Stimulated activated CD4-positive, alpha-beta T cell treated with anti-CD3 and anti-CD28 coated beads, TNF-alpha, amount 100 ng/mL, for 24 hours (primary cell): ENCODE measurements at regions not wholly inside any gene's neighbourhood (a gene's known extent, or its start where the extent isn't known, plus 50 kb on each side); places are given as distances from the start of the nearest gene placed in this dataset.

ENCODE experiments used
- DNase-seq, 3 experiments: peaks; one replicate each; pipeline ENCODE4 v3.0.0-alpha.2; 2020; ENCODE audit warnings: low read depth in 3 of 3

GRCh38 chr5:19322716-19323485 is 665.1 kb downstream of the CDH18 start:
- no peak for DNase-seq

- DNase-seq: no peak
These were observed 653.7 kb downstream of the CDH18 start for GRCh38 chr5:19334278-19334677.

- DNase-seq: no peak
These were observed 645.1 kb downstream of the CDH18 start for GRCh38 chr5:19342942-19343341.

- DNase-seq: no peak
These were observed 635.9 kb downstream of the CDH18 start for GRCh38 chr5:19352120-19352519.

- DNase-seq: no peak
These were observed 619.0 kb downstream of the CDH18 start for GRCh38 chr5:19369048-19369447.

GRCh38 chr5:19369561-19369960 is 618.4 kb downstream of the CDH18 start:
- DNase-seq: no peak

- DNase-seq: no peak
These were observed 617.2 kb downstream of the CDH18 start for GRCh38 chr5:19370655-19371386.

- DNase-seq: no peak
These were observed 599.6 kb downstream of the CDH18 start for GRCh38 chr5:19388391-19388790.

- no peak for DNase-seq
These were observed 587.0 kb downstream of the CDH18 start for GRCh38 chr5:19401032-19401431.

- no peak for DNase-seq
These were observed 581.2 kb downstream of the CDH18 start for GRCh38 chr5:19406576-19407365.

GRCh38 chr5:19408149-19408548 is 579.9 kb downstream of the CDH18 start:
- no peak for DNase-seq

- DNase-seq: no peak
These were observed 576.1 kb downstream of the CDH18 start for GRCh38 chr5:19411936-19412335.
